Pulmonary artery endothelial cell (primary cell): ENCODE measurements at regions not wholly inside any gene's neighbourhood (a gene's known extent, or its start where the extent isn't known, plus 50 kb on each side); places are given as distances from the start of the nearest gene placed in this dataset.

ENCODE experiments used
- DNase-seq: peaks from one replicate; pipeline ENCODE4 v3.0.0-alpha.2; 2011; ENCODE audit warnings: low read depth, low spot score

- no peak for DNase-seq
These were observed 97.1 kb downstream of the JCAD start for GRCh38 chr10:29962166-29962850.

GRCh38 chr10:29961351-29961750, 98.0 kb downstream of the JCAD start:
- DNase-seq = no peak

GRCh38 chr10:29960261-29960660, 99.1 kb downstream of the JCAD start:
- no peak for DNase-seq

- DNase-seq = no peak
These were observed 99.8 kb downstream of the JCAD start for GRCh38 chr10:29959586-29959985.

GRCh38 chr10:29958440-29958839, 100.9 kb downstream of the JCAD start:
- DNase-seq = no peak

- no peak for DNase-seq
These were observed 101.5 kb downstream of the JCAD start for GRCh38 chr10:29957907-29958331.

- DNase-seq = no peak
These were observed 102.2 kb downstream of the JCAD start for GRCh38 chr10:29957236-29957635.

- no peak for DNase-seq
These were observed 103.0 kb downstream of the JCAD start for GRCh38 chr10:29956335-29956924.

- DNase-seq = no peak
These were observed 104.0 kb downstream of the JCAD start for GRCh38 chr10:29955329-29955935.

- DNase-seq = peak; percentile 60
These were observed 107.9 kb downstream of the JCAD start for GRCh38 chr10:29951441-29951931.

GRCh38 chr10:29950391-29950790, 109.0 kb downstream of the JCAD start:
- DNase-seq = no peak

GRCh38 chr10:29949411-29950011, 109.9 kb downstream of the JCAD start:
- peak; percentile 91 for DNase-seq

GRCh38 chr10:29948881-29949355, 110.5 kb downstream of the JCAD start:
- DNase-seq = peak; percentile 19

GRCh38 chr10:29947701-29948060, 111.7 kb downstream of the JCAD start:
- DNase-seq = no peak

GRCh38 chr10:29946953-29947700, 112.3 kb downstream of the JCAD start:
- DNase-seq = peak; percentile 33

GRCh38 chr10:29946614-29946952, 112.8 kb downstream of the JCAD start:
- no peak for DNase-seq

GRCh38 chr10:29941476-29941875, 117.9 kb downstream of the JCAD start:
- no peak for DNase-seq

GRCh38 chr10:29932991-29933390, 126.4 kb downstream of the JCAD start:
- no peak for DNase-seq

GRCh38 chr10:29931833-29932232, 127.6 kb downstream of the JCAD start:
- DNase-seq = no peak

GRCh38 chr10:29929006-29929405, 130.4 kb downstream of the JCAD start:
- DNase-seq = no peak

GRCh38 chr10:29926693-29927048, 132.7 kb downstream of the JCAD start:
- no peak for DNase-seq
